Activated CD4-positive, alpha-beta T cell treated with anti-CD3 and anti-CD28 coated beads for 48 hours (primary cell): ENCODE measurements at regions not wholly inside any gene's neighbourhood (a gene's known extent, or its start where the extent isn't known, plus 50 kb on each side); places are given as distances from the start of the nearest gene placed in this dataset.

Experiments
- DNase-seq: peaks from one replicate; pipeline ENCODE4 v3.0.0-alpha.2; 2020

DNA sequence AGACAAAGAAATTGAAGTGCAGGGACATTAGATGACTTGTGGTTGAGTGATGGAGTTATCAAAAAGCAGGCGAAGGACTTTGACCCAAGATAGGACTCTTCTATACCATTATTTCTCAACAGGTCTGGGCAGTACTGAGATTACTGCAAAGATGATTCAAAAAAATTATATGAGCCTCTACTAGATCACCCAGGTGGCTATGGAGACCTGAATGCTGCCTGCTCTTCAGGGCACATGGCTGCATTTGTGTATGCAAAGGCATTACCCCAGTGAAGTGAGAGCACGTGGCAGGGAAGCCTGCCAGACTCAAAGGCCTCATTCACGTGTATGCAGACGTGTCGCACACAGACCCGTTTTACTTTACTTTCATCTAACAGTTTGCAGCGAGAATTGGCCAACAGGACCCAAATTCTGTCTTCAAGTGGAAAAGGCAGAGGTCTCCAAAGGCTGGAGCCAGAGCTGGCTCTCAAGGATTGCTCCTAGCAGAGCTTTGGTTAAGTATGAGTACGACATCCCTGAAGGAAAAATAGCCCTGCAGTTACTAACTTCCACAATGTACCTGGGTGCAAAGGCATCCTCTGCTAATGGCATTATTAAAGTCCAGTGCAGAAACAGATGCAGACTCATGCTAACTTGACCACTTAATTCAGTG, 113.8 kb upstream of the ARMC2 start:
- DNase-seq: no peak

- no peak for DNase-seq
Measured at GRCh38 chr6:108735310-108736001, 112.8 kb upstream of the ARMC2 start.

DNA sequence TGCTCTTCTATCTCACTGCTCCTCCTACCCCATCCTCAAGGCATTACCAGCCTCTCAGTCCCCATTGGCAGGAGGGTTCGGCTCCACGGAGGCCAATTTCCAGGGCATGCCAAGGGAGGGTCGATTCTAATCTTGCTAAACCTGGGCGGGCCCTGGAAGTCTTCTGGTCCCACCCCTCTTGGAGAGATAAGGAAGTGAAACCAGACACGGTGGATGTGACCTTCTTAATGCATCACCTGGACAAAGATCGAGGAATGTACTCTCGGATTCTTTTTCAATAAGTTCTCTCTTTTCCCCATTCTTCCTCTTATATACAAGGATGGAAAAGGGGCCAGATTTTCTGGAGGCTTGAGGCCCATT, 112.2 kb upstream of the ARMC2 start:
- DNase-seq: no peak

GRCh38 chr6:108736832-108737231, 111.4 kb upstream of the ARMC2 start:
- no peak for DNase-seq

DNA sequence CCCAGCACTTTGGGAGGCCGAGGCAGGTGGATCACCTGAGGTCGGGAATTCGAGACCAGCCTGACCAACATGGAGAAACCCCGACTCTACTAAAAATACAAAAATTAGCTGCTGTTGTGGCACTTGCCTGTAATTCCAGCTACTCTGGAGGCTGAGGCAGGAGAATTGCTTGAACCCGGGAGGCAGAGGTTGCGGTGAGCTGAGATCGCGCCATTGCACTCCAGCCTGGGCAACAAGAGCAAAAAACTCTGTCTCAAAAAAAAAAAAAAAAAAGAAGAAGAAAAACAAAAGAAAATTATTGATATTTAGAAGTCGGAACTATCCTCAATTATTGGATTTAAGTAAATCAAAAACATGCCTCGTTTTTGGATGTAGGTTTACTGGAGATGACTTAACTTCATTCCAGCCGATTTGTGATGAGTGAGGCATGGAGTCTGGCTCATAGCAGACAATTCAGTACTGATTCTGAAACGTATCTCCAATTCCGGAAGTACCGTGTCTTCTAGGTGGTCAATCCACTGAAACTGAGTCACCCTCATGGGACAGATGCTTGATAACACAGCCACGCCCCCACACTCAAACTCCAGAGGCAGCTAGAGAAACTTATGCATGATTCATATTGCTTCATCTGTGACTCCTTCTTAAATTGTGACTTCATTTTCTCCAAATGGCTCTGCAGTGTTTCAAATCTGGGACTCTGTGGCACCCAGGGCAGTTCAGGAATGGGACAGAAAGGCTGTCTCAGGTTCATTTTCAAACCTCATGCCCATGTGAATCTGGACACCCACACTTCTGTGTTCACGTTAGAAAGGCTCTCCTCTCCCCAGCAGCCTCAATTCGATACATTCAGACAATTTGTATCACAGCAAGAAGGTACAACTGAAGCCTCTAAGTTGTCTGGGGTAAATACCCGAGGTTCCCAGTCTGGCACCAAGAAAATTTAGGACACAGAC, 110.4 kb upstream of the ARMC2 start:
- DNase-seq: peak; percentile 66

- no peak for DNase-seq
Measured at GRCh38 chr6:108738684-108739416, 109.4 kb upstream of the ARMC2 start.

DNA sequence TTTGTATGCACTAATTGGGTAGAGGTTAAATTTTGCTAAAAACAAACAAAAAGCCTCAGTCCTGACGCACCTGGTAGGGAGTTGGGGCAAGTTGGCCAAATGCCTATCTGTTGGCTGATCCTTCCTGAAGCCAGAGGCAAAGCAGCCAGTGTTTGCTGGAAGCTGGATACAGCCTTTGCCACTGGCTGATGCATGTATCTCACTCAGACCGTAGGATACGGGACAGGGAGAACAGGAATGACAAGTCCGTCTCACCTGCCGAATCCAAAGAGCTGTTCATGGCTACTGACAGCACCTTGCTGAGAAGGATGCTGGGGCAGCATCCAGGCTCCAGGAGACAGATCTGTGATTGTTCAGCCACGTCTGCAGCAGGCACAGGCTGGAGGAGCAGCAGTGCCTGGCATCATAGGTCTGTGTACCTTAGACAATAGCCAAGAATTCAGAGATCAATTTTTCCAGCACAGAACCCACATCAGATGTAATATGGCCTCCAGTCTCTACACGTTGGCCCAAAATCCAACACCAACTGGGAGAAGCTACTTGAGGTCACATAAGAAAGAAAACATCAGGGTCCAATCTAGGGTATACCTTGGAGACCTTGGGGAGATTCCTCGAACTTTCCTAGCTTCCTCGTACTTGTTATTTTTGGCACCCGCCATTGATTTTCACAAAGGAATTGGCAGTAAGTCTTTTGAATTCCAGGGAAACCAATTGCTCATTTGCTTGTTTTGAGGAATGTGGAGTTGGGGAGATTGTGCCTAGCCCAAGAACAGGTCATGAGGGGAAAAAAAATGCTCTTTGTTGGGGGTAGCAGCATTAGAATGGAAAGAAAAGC, 108.5 kb upstream of the ARMC2 start:
- DNase-seq: no peak

DNA sequence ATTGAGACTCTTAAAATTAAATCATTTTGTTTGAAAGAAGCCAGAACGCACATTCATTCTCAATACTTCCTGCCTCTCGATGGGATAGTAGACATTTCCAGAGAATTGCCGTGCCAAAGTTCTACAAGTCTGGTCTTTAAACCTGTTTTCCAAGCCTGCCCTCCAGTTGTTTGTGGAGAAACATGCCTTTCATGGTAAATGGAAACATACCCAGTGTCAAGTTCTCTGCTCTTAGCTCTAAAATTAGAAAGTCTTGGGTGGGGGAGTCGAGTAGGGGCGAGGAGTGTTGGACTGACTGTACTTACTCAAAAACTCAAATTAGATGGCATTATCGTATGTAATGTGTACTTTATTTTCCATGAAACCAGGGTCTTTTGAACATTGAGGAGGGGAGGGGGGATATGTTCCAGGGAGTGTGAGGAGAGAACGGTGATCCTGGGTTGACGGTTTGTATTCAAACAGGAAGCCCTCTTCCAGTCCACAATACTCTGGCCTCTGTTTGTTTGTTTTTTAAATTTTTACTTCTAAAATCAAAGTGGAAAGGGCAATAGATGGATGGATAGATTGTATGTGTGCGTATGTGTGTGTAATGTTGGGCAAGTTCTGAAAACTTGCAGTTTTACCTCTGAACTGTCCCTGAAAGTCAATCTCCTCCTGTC, 106.8 kb upstream of the ARMC2 start:
- DNase-seq: no peak

- no peak for DNase-seq
Measured at GRCh38 chr6:108742041-108742440, 106.2 kb upstream of the ARMC2 start.

DNA sequence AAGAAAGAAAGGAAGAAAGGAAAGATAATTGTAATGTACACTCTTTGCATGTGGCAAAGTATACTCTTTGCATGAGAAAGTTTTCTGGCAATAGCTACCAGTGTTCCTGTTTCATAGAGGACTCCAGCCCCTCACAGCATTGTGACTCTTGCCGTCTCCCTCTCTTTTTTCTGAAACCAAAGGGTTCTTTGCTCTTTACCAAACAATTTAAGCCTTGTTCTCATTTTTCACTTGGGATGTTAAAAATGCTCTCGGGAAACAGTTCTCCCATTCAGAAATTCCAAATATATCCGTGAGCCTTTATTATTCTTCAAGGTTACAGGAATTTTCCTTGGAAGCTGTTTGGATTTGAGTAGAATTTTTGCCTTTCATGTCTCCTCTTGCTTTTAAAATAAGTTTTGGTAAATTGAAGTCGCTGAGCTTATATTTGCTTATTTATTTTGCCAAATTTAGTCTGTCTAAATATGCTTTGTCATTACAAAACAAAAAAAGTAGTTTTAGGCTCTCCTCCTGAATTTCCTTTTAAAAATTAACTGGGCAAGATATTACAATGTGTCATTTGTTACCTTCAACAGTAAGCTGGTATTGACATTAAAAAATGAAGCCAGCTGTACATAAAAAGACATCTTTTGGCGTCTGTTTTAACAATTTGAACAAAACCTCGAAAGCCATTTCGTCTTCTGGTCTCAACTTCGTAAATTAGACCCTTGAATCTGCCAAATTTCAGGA, 103.8 kb upstream of the ARMC2 start:
- DNase-seq: no peak

GRCh38 chr6:108744996-108745395, 103.2 kb upstream of the ARMC2 start:
- no peak for DNase-seq

- DNase-seq: no peak
Measured at GRCh38 chr6:108745664-108746336, 102.4 kb upstream of the ARMC2 start.

DNA sequence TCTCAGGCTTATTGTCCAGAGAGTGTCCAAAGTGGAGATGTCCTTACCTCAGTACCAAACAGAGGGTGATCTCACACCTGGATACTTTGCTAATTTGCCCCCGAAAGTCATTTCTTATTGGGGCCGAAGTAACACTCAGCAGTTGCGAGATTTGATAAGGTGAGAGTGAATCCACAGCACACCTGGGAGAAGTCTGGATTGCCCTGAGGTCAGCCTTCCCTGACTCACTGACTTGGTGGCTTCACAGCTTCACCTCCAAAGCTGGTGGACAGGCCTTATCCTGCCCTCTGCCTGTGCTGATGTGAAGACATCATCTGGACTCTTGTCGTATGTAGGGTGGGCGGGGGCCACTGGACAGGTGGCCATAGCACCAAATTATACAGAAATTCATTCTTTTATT, 101.9 kb upstream of the ARMC2 start:
- DNase-seq: no peak

GRCh38 chr6:108746836-108747575, 101.2 kb upstream of the ARMC2 start:
- no peak for DNase-seq

DNA sequence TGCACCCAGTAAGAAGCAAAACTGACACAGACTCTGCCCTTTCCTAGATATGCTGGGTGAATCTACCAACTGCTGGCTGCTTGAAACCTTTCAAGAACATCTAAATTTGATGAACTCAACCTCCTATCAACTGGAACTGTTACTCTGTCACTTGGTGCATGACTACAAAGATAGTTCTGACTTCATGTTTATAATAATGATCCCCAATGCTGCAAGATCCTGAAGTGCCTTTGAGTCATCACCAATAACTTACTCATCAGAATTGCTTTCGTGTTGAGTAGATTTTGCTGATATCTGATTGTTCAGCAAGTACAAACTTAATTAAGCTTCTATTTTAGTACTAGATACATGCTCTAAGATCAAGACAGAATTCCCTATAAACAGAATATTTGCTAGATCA, 100.2 kb upstream of the ARMC2 start:
- no peak for DNase-seq

DNA sequence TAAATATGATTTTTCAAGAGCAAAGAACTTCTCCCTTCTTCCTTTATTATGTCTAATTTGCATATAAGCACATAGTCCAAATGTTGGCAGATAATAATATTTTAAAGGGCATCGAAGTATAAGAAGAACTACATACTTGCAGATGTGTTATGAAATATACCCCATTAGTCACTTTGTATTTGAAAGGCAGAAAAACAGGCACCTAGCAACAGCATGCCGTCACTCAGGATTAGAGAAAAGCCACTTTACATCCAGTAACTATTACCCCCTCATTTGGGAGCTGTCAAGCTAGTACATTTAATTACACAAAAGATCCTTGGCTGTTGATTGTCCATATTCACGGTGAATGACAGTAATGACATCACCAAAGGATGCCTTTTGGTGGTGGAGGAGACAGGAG, 99.3 kb upstream of the ARMC2 start:
- no peak for DNase-seq

DNA sequence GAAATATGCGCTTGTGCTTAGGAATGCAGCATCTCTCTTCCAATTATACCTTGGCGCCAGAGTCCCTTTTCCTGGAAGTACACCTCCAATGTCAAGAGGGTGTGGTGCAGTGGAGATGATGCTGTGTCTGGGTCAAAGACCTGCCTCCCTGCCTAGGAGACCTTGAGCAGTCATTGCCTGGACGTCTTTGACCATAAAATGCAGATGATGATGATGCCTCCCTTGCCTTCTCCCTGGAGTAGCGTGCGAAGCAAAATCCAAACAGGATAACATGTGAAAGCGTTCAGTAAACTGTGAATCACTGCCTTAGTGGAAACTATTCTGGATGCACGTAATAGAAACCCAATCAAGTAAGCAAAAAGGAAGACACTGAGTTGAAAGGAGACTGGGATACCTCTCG, 97.4 kb upstream of the ARMC2 start:
- no peak for DNase-seq

DNA sequence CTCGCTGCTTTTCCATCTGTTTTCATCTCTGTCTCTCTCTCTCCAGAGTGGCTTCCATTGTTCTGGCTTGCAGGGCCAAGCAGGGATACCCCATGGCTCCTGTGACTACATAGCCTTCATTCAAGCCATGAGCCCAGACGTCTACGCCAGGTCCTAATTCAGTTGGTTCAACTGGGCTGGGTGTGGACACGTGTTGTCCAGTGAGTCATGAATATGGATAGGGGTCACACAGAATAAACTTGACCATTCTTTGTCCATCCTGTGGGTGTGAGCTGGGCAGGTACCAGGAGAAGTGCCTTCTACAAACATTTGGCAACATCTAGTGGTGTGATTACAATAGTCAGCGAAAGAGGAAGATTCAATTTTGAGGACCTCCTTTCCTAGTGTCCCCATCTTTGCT, 96.9 kb upstream of the ARMC2 start:
- no peak for DNase-seq
